PFSK-1 (cell line): ENCODE measurements at regions not wholly inside any gene's neighbourhood (a gene's known extent, or its start where the extent isn't known, plus 50 kb on each side); places are given as distances from the start of the nearest gene placed in this dataset.

Source experiments
- FOXP2 ChIP-seq: optimal IDR thresholded peaks from 2 replicates; pipeline ENCODE3; 2011; ENCODE audit warnings: borderline replicate concordance, control low read depth, inconsistent platforms; ENCODE audit not compliant: insufficient read depth; ENCODE audit errors: extremely low read length, extremely low read depth
- POLR2AphosphoS5 ChIP-seq: IDR thresholded peaks from 2 replicates; pipeline ENCODE4 v1.6.1; 2012; ENCODE audit warnings: low read depth, mild to moderate bottlenecking, control low read depth, low read length, moderate library complexity
- SIN3A ChIP-seq: IDR thresholded peaks from 2 replicates; pipeline ENCODE4 v1.6.1; 2012; ENCODE audit warnings: mild to moderate bottlenecking, low read length, moderate library complexity, borderline replicate concordance; ENCODE audit not compliant: insufficient read depth
- TAF1 ChIP-seq: IDR thresholded peaks from 2 replicates; pipeline ENCODE4 v1.6.1; 2012; ENCODE audit warnings: low read length, control low read depth, borderline replicate concordance; ENCODE audit not compliant: insufficient read depth
- TF ChIP-seq, protein P1 (sequence below), 2 experiments: IDR thresholded peaks; 2 replicates each; pipeline versions ENCODE4 v1.6.1 to v1.8.0; 2011 to 2012; ENCODE audit warnings: low read depth in 2 of 2, low read length in 2 of 2, control low read depth in 1 of 2, inconsistent platforms in 1 of 2, mild to moderate bottlenecking in 1 of 2, moderate library complexity in 1 of 2; ENCODE audit not compliant: insufficient read depth in 1 of 2

GRCh38 chr7:124449896-124450295, 315.7 kb downstream of the GPR37 start:
- no peak for TF ChIP-seq SIN3A
- TF ChIP-seq POLR2AphosphoS5, result no peak
- no peak for TF ChIP-seq TAF1
- TF ChIP-seq, protein P1, sequence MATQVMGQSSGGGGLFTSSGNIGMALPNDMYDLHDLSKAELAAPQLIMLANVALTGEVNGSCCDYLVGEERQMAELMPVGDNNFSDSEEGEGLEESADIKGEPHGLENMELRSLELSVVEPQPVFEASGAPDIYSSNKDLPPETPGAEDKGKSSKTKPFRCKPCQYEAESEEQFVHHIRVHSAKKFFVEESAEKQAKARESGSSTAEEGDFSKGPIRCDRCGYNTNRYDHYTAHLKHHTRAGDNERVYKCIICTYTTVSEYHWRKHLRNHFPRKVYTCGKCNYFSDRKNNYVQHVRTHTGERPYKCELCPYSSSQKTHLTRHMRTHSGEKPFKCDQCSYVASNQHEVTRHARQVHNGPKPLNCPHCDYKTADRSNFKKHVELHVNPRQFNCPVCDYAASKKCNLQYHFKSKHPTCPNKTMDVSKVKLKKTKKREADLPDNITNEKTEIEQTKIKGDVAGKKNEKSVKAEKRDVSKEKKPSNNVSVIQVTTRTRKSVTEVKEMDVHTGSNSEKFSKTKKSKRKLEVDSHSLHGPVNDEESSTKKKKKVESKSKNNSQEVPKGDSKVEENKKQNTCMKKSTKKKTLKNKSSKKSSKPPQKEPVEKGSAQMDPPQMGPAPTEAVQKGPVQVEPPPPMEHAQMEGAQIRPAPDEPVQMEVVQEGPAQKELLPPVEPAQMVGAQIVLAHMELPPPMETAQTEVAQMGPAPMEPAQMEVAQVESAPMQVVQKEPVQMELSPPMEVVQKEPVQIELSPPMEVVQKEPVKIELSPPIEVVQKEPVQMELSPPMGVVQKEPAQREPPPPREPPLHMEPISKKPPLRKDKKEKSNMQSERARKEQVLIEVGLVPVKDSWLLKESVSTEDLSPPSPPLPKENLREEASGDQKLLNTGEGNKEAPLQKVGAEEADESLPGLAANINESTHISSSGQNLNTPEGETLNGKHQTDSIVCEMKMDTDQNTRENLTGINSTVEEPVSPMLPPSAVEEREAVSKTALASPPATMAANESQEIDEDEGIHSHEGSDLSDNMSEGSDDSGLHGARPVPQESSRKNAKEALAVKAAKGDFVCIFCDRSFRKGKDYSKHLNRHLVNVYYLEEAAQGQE (IDR thresholded peaks at IDR 0.05; ENCODE audit: insufficient read depth in 1 of 2, low read depth in 2 of 2, low read length in 2 of 2), result no peak
- no peak for TF ChIP-seq FOXP2
